ENCODE measurements at regions not wholly inside any gene's neighbourhood (a gene's known extent, or its start where the extent isn't known, plus 50 kb on each side); places are given as distances from the start of the nearest gene placed in this dataset.

DNA sequence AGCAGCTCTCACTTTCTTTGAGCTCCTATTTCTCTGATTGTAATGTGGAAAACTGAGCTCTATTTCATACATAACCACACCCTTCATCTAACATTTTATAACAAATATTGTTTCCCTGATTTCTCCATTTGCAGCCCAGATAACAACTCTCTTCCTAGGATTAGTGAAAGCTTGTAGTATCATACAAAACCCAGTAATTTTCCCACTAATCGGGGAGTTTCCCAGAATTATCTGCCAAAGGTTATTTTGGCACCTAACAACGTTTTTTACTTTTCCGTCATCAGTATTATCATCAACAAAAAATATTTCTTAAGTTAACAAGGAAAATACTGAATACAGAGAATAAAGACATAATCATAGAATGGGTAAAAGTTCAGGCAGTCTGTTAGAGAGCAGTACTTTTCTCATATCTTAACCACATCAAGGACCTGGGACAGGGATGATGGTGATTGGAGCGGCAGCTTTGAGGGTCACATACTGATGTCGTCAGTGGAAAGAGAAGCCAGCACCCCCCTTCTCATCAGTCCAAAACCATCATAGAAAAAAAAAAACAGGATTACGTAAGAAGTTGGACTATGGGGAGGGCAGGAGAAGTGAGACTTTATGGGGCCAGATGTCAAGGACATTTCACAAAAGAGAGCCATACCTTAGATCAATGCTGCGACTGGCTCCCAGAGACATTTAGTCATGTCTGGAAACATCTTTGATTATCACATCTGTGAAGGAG, 166.1 kb upstream of the TNFAIP3 start:
- Histone ChIP-seq H3K4me3 (no peak overlapping the region), H3K9ac (ENCODE audit: insufficient read length) (no peak overlapping the region), H3K36me3 (ENCODE audit: insufficient read depth, low read length) (no peaks in the 10 kb centered on the region), H3K9me3 (ENCODE audit: low read depth, low read length) (no peaks in the 10 kb centered on the region), H3K27ac (no peak overlapping the region)
- no peak for DNase-seq (ENCODE audit: low read depth, low spot score)
- TF ChIP-seq EZH2 (IDR thresholded peaks at IDR 0.05) (no peak), FOXP2 (optimal IDR thresholded peaks at IDR 0.05; ENCODE audit: control extremely low read depth, extremely low read length, insufficient read depth) (no peak), POLR2AphosphoS5 (IDR thresholded peaks at IDR 0.05; ENCODE audit: borderline replicate concordance, low read depth, low read length) (no peak)

DNA sequence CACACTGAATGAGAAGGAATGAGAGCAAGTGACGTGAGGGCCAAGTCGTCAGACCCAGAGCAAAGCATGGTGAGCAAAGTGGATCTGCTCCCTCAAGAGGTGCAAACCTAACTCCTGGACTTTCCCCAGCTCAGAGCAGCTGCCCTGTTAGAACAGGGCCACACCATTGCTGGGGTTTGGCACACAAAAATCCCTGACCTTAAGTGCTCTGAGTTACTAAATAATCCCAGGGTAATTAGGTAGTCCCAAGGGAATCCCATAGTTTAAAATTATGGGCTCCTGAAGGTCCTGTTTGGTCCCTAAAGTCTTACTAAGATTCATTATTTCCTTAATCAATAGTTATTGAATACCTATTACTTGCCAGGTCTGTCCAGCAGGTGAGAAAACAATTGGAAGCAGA, 165.1 kb upstream of the TNFAIP3 start:
- DNase-seq (ENCODE audit: low read depth, low spot score), result no peak
- TF ChIP-seq POLR2AphosphoS5 (IDR thresholded peaks at IDR 0.05; ENCODE audit: borderline replicate concordance, low read depth, low read length), result no peak
- no peak for TF ChIP-seq EZH2 (IDR thresholded peaks at IDR 0.05)
- no peak for TF ChIP-seq FOXP2 (optimal IDR thresholded peaks at IDR 0.05; ENCODE audit: control extremely low read depth, extremely low read length, insufficient read depth)
- Histone ChIP-seq H3K9ac (ENCODE audit: insufficient read length) (no peak overlapping the region), H3K27ac (no peak overlapping the region), H3K36me3 (ENCODE audit: insufficient read depth, low read length) (no peaks in the 10 kb centered on the region), H3K9me3 (ENCODE audit: low read depth, low read length) (no peaks in the 10 kb centered on the region), H3K4me3 (no peak overlapping the region)

DNA sequence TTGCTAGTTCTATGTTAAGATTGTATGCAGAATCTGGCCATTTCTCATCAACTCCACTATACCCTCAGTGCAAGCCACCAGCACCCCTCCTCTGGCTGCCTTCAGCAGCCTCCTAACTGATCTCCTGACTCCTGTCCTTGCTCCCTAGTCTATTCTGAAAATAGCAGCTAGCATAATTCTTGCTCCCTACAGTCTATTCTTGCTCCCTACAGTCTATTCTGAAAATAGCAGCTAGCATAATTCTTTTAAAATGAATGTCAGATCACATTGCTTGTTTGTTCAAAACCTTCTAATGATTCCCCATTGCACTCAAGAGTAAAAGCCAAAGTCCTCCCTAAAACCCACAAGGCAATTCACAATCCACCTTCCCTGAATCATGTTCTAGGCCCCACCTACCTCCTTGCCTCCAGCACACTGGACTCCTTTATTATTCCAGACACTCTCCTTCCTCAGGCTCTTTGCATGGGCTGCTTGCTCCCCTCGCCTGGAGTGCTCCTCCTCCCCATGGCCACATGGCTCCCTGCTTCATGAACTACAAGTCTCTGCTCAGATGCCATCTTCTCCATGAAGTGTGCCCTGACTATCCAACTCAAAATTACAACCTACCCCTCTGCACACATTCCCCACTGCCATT, 164.2 kb upstream of the TNFAIP3 start:
- H3K4me3 ChIP-seq, result no peak overlapping the region
- H3K27ac ChIP-seq, result no peak overlapping the region
- H3K9ac ChIP-seq (ENCODE audit: insufficient read length), result no peak overlapping the region
- no peaks in the 10 kb centered on the region for H3K36me3 ChIP-seq (ENCODE audit: insufficient read depth, low read length)
- no peak for DNase-seq (ENCODE audit: low read depth, low spot score)
- no peaks in the 10 kb centered on the region for H3K9me3 ChIP-seq (ENCODE audit: low read depth, low read length)
- TF ChIP-seq FOXP2 (optimal IDR thresholded peaks at IDR 0.05; ENCODE audit: control extremely low read depth, extremely low read length, insufficient read depth) (no peak), POLR2AphosphoS5 (IDR thresholded peaks at IDR 0.05; ENCODE audit: borderline replicate concordance, low read depth, low read length) (no peak), EZH2 (IDR thresholded peaks at IDR 0.05) (no peak)

DNA sequence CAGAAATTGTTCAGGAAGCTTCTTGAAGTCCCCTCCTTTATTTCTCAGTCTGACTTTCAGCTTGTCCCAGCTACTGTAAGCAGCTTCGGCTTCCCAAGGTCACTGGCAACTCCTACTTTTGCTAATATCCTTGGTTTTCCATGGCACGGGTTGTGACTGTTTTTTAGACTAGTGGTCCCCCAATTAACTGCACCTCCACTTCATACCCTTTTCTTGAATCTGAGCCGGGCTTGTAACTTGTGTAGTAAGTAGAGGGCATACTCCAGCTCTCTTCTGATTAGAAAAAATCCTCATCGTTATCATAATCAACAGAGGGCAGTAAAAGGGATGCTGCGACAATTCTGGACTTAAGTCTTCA, 162.3 kb upstream of the TNFAIP3 start:
- no peaks in the 10 kb centered on the region for H3K36me3 ChIP-seq (ENCODE audit: insufficient read depth, low read length)
- H3K9me3 ChIP-seq (ENCODE audit: low read depth, low read length), result no peaks in the 10 kb centered on the region
- H3K9ac ChIP-seq (ENCODE audit: insufficient read length), result no peak overlapping the region
- TF ChIP-seq POLR2AphosphoS5 (IDR thresholded peaks at IDR 0.05; ENCODE audit: borderline replicate concordance, low read depth, low read length) (no peak), FOXP2 (optimal IDR thresholded peaks at IDR 0.05; ENCODE audit: control extremely low read depth, extremely low read length, insufficient read depth) (no peak), EZH2 (IDR thresholded peaks at IDR 0.05) (no peak)
- H3K4me3 ChIP-seq, result no peak overlapping the region
- no peak for DNase-seq (ENCODE audit: low read depth, low spot score)
- no peak overlapping the region for H3K27ac ChIP-seq

DNA sequence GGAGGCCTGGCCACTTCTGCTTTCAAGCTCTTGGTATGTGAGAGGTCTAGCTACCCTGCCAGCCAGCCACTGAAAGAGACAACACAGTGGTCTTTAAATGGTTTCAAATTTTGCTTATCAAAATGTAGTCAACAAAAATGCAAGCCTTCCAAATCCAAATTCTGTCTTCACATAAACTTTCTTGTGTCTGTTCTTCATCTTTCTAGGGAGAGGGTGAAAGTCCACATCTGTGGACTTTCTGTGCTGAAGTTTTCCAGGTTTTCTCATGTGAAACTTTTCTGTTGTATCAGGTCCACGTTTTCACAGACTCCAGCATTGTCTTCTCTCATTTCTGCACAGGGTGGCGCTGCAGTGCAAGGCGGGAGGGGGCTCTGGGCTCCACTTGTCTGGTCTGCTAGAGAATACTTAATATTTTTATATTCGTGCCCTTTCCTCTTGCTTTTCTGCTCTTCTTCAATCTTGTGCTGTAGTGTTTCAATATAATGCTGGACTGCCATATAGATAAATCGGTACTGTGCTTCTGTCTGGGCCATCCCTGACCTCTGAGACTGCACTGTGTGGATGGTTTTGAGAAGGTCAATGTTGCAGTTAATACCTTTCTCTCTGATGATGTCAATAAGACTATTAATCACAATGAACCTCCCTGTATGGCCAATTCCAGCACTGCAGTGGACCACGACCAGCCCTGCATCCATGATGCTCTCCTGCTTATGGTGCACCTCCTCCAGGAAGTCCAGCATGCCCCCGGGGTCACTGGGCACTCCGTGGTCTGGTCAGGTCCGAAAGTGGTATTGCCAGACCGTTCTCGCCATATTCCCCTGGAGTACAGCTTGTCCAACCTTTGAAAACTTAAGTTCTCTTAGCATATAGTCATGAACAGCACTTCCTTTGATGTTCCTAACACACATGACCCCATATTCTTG, 161.6 kb upstream of the TNFAIP3 start:
- Histone ChIP-seq H3K4me3 (no peak overlapping the region), H3K9me3 (ENCODE audit: low read depth, low read length) (no peaks in the 10 kb centered on the region), H3K9ac (ENCODE audit: insufficient read length) (no peak overlapping the region), H3K27ac (no peak overlapping the region), H3K36me3 (ENCODE audit: insufficient read depth, low read length) (no peaks in the 10 kb centered on the region)
- peak; percentile 20 for DNase-seq (ENCODE audit: low read depth, low spot score)
- TF ChIP-seq EZH2 (IDR thresholded peaks at IDR 0.05) (no peak), FOXP2 (optimal IDR thresholded peaks at IDR 0.05; ENCODE audit: control extremely low read depth, extremely low read length, insufficient read depth) (no peak), POLR2AphosphoS5 (IDR thresholded peaks at IDR 0.05; ENCODE audit: borderline replicate concordance, low read depth, low read length) (no peak)

DNA sequence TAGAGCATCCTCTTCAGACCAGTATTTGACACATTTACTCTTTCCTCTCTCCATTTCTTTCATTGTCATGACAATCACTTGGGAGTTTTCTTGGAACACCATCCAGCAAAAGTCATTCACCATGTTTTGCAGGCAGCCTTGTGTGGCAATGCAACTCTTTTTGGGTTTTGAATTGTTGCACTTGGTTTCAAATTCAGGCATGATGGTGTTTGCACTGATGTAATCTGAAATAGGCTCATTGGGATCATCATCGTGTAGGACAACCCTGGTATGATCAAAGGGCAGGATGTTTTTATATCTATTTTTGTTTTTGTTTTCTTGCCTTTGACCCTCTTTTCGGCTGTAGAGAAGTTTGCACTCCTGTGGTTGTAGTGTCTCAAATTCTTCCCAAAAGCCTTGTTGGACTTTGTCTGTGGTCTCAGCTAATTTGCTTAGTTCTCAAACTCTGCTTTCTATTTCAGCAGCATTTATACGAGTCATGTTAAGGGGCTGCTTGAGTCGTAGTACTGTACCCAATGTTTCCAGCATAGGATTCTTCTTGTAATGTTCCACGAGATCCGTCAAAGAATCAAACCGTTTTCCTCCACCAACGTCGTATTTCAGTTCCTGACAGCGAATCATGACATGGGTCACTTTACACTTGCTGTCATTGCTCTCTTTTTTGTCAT, 160.8 kb upstream of the TNFAIP3 start:
- Histone ChIP-seq H3K9me3 (ENCODE audit: low read depth, low read length) (no peaks in the 10 kb centered on the region), H3K36me3 (ENCODE audit: insufficient read depth, low read length) (no peaks in the 10 kb centered on the region), H3K4me3 (no peak overlapping the region), H3K27ac (no peak overlapping the region), H3K9ac (ENCODE audit: insufficient read length) (no peak overlapping the region)
- no peak for DNase-seq (ENCODE audit: low read depth, low spot score)
- TF ChIP-seq POLR2AphosphoS5 (IDR thresholded peaks at IDR 0.05; ENCODE audit: borderline replicate concordance, low read depth, low read length), result no peak
- TF ChIP-seq EZH2 (IDR thresholded peaks at IDR 0.05), result no peak
- TF ChIP-seq FOXP2 (optimal IDR thresholded peaks at IDR 0.05; ENCODE audit: control extremely low read depth, extremely low read length, insufficient read depth), result no peak

DNA sequence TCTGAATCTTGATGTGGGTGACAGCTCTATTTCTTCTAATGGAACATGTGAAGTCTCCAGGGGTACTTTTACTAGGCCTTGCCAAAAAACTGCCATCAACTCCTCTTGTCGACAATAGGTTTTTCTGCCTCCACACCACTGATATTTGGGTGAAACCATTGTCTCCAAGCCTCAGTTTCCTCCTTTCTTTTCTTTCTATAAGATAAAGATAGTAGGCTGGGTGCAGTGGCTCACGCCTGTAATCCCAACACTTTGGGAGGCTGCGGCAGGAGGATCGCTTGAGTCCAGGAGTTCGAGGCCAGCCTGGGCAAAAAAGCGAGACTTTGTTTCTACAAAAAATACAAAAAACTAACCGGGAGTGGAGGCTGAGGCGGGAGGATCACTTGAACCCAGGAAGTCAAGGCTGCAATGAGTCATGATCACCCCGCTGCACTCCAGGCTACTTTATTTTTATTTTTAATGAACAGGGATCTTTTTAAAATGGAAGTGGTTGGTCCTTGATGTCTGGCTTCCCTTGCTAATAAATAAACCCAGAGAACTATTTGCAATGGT, 159.9 kb upstream of the TNFAIP3 start:
- TF ChIP-seq FOXP2 (optimal IDR thresholded peaks at IDR 0.05; ENCODE audit: control extremely low read depth, extremely low read length, insufficient read depth), result no peak
- no peak for TF ChIP-seq EZH2 (IDR thresholded peaks at IDR 0.05)
- TF ChIP-seq POLR2AphosphoS5 (IDR thresholded peaks at IDR 0.05; ENCODE audit: borderline replicate concordance, low read depth, low read length), result no peak
- H3K4me3 ChIP-seq, result no peak overlapping the region
- no peak overlapping the region for H3K9ac ChIP-seq (ENCODE audit: insufficient read length)
- H3K9me3 ChIP-seq (ENCODE audit: low read depth, low read length), result no peaks in the 10 kb centered on the region
- no peaks in the 10 kb centered on the region for H3K36me3 ChIP-seq (ENCODE audit: insufficient read depth, low read length)
- no peak overlapping the region for H3K27ac ChIP-seq
- no peak for DNase-seq (ENCODE audit: low read depth, low spot score)
